ENCODE measurements at regions not wholly inside any gene's neighbourhood (a gene's known extent, or its start where the extent isn't known, plus 50 kb on each side); places are given as distances from the start of the nearest gene placed in this dataset.
A peak's percentile ranks its signal among the peaks of the same experiment; 100 is the strongest.
"Not testable (repeated sequence)": the region's sequence is repeated elsewhere in the genome, so short reads cannot be mapped to it uniquely, and the experiment has no call there.

GRCh38 chr5:157956271-157956885, 97.4 kb upstream of the CLINT1 start:
- no peak for DNase-seq

- DNase-seq, result no peak
These were observed 96.7 kb upstream of the CLINT1 start for GRCh38 chr5:157955541-157956172.

DNA sequence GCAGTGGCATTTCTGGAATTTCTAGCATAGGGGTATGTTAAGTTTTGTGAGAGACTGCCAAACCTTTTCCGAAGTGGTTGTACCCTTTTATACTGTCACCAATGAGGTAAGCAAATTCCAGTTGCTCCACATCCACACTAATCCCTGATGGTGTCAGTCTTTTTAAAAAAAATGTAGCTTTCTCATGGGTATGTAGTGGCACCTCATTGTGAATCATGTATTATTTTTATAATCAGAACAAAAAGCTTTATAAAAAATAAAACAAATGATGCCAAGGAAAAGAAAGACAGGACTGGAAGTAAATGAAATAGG, 93.4 kb upstream of the CLINT1 start:
- DNase-seq, result no peak

GRCh38 chr5:157951673-157952373, 92.9 kb upstream of the CLINT1 start:
- no peak for DNase-seq

GRCh38 chr5:157949520-157949919, 90.6 kb upstream of the CLINT1 start:
- DNase-seq, result no peak

- DNase-seq, result peak in 55 of 56 donors; percentile 1 to 91 (median 61)
These were observed 89.9 kb upstream of the CLINT1 start for GRCh38 chr5:157948738-157949410.

DNA sequence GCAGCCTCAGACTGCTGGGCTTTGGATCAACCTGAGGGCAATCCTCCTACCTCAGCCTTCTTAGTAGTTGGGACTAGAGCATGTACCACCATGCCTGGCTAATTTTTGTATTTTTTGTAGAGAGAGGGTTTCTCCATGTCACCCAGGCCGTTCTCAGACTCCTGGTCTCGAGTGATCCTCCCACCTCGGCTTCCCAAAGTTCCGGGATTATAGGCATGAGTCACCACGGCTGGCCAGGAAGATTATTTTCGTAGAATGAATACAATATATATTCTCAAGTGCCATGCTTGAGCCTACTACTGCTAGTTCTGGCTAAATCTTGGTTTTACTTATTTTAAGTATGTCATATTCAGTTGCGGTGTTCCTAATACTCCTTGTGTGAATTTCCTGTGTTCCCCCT, 88.2 kb upstream of the CLINT1 start:
- DNase-seq, result no peak

- not testable (repeated sequence) for DNase-seq
These were observed 86.9 kb upstream of the CLINT1 start for GRCh38 chr5:157945822-157946221.

DNA sequence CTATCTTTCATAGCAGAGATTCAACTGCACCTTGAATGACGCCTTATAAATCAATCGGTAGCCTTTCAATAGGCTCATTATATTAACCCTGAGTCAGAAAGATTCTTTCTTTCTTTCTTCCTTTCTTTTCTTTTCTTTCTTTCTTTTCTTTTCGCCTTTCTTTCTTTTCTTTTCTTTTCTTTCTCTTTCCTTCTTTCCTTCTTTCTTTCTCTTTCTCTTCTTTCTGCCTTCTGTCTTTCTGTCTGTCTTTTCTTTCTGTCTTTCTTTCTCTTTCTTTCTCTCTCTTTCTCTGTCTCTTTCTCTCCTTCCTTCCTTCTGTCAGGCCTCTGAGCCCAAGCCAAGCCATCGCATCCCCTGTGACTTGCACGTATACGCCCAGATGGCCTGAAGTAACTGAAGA, 86.0 kb upstream of the CLINT1 start:
- DNase-seq, result no peak

- DNase-seq, result no peak
These were observed 85.2 kb upstream of the CLINT1 start for GRCh38 chr5:157944077-157944633.

- DNase-seq, result no peak
These were observed 83.7 kb upstream of the CLINT1 start for GRCh38 chr5:157942595-157942994.

GRCh38 chr5:157941616-157942015, 82.7 kb upstream of the CLINT1 start:
- no peak for DNase-seq

GRCh38 chr5:157938101-157938500, 79.2 kb upstream of the CLINT1 start:
- DNase-seq, result not testable (repeated sequence)

DNA sequence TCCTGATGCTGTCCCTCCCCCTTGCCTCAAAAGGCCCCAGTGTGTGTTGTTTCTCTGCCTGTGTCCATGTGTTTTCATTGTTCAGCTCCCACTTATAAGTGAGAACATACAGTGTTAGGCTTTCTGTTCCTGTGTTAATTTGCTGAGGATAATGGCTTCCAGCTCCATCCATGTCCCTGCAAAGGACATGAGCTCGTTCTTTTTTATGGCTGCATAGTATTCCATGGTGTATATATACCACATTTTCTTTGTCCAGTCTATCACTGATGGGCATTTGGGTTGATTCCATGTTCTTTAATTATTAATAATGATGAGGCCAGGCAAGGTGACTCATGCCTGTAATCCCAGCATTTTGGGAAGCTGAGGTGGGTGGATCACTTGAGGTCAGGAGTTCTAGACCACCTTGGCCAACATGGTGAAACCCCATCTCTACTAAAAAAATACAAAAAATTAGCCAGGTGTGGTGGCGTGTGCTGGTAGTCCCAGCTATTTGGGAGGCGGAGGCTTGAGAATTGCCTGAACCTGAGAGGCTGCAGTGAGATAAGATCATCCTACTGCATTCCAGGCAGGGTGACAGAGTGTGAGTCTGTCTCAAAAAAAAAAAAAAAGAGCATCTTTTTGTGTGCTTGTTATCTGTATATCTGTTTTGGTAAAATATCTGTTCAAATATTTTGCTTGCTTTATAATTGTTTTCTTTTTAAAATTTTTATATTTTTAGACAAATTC, 78.0 kb upstream of the CLINT1 start:
- not testable (repeated sequence) for DNase-seq

DNA sequence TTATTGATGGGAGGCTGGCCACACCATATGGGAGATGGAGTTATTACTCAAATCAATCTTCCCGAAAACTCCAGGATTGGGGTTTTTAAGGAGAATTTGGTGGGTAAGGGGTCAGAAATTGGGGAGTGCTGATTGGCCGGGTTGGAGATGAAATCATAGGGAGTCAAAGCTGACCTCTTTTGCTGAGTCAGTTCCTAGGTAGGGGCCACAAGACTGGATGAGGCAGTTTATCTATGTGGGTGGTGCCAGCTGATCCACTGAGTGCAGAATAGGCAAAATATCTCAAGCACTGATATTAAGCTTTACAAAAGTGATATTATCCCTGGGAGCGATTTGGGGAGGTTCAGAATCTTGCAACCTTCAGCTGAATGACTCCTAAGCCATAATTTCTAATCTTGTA, 75.7 kb upstream of the CLINT1 start:
- DNase-seq, result no peak

DNA sequence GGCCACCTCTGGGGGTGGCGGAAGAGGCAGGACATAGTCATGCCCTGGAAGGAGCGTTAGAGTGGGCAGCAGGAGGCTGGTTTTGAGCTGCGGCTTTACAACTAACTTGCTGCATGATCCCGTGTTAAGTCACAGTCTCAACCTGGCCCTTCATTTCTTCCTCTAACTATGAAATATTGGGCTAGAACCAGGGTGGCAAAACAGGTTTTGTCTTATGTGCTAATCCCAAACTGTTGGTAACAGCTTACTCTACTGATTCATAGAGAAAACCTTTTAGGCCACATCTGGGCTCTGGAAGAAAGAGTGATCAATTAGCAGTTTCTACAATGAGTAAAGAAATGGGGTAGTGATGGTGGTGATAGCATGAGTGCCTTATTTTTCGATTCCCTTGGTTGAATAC, 74.1 kb upstream of the CLINT1 start:
- no peak for DNase-seq

- DNase-seq, result no peak
These were observed 71.8 kb upstream of the CLINT1 start for GRCh38 chr5:157930710-157931109.

DNA sequence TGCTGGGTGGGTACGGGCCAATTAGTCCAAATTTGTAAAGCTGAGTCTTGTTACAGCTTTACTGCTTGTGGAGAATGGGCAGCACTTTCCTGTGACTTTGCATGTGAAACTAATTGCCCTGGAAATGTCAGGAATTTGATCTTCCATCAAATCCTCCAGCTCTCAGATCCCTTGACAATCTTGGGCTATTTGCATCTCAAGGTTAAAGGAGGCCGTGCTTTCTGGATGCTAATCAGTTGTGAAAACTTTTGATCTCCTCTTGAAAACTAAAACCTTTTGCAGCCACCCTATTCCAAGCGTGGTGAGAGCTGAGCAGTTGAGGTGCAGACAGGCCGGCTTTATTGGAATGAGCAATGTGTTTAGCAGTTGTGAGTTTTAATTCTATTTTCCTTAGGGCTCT, 68.0 kb upstream of the CLINT1 start:
- DNase-seq, result no peak

- no peak for DNase-seq
These were observed 67.1 kb upstream of the CLINT1 start for GRCh38 chr5:157925786-157926671.
